ENCODE measurements at regions not wholly inside any gene's neighbourhood (a gene's known extent, or its start where the extent isn't known, plus 50 kb on each side); places are given as distances from the start of the nearest gene placed in this dataset.
"Not testable (repeated sequence)": the region's sequence is repeated elsewhere in the genome, so short reads cannot be mapped to it uniquely, and the experiment has no call there.

DNA sequence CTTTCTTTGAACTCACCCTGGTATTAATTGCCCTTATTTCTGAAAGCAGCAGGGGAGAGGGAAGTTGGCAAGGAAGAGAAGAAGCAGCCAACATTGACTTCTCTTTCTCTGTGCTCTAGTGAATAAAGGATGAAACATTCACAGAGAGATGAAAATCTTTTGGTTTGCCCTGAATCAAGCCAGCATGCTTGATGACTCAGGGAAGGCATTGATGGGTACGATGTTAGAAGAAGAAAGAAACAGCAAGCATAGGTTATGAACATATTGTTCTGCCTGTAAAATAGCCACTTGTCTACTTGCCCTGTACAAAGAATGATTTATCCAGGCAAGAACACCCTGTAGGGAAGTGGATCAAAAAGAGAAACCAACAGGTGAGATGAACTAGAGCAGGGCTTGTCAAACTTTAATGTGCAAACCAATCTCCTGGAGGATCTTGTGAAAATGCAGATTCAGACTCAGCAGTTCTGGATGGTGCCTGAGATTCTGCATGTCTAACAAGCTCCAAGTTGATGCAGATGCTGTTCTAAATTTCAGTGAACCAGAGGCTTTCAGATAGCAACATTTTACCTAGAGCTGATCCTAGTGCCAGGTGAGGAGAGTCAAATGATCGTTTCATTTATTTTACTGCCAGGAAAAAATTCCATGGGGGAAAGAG is 586.6 kb upstream of the TLE4 start:
- Histone ChIP-seq H3K27me3 (replicated peaks in 1 of 2; ENCODE audit: control insufficient read depth in 2 of 2, extremely low read depth in 1 of 2, insufficient read depth in 2 of 2, low read length in 1 of 2) (no peaks in the 10 kb centered on the region), H3K27ac (ENCODE audit: low read length) (no peak overlapping the region), H3K36me3 (ENCODE audit: control insufficient read depth in 2 of 2, extremely low read depth in 1 of 2, insufficient read depth in 1 of 2, low read length in 1 of 2) (no peaks in the 10 kb centered on the region), H3K9me3 (no peaks in the 10 kb centered on the region), H3K4me1 (ENCODE audit: control insufficient read depth in 1 of 2, extremely low read depth in 1 of 2, insufficient read depth in 2 of 2, low read length in 2 of 2) (no peaks in the 10 kb centered on the region), H3K4me3 (ENCODE audit: control insufficient read depth in 1 of 2, extremely low read depth in 1 of 2, low read length in 1 of 2) (no peak overlapping the region)
- H3K27ac Mint-ChIP-seq, result no peak overlapping the region
- H3K9me3 Mint-ChIP-seq, result peaks cover 0 to 5% (median 2%) of the 10 kb centered on the region in 3 donors
- ChIA-PET POLR2A (no interaction called here), CTCF (no interaction called here)
- H3K4me3 Mint-ChIP-seq, result no peak overlapping the region
- DNase-seq (no peak), ATAC-seq (replicated peaks in 1 of 4) (no peak)
- 60% methylated on average over 1 of the region's 2 CpGs for WGBS (ENCODE audit: insufficient coverage)
- no peaks in the 10 kb centered on the region for H3K36me3 Mint-ChIP-seq
- H3K27me3 Mint-ChIP-seq, result peaks cover 0 to 4% of the 10 kb centered on the region in 2 donors
- no peaks in the 10 kb centered on the region for H3K4me1 Mint-ChIP-seq

DNA sequence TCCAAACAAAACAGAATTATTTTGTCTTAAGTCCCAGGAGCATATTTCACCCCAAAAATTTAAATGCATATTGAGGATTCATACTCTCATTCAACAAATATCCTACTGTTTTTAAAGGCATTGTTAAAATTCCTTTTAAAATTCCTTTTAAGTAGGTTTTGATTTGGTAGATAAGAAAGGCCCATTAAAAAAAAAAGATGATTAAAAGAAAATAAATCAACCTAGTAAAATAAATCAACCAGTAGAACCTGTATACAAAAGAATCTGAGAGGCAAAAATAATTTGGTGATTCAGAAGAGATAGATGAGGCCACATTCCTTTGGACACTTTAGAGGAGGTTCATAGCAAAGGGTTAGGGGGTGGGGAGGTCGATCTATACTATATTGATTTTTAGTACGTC is 585.3 kb upstream of the TLE4 start:
- Histone ChIP-seq H3K9me3 (no peaks in the 10 kb centered on the region), H3K27me3 (replicated peaks in 1 of 2; ENCODE audit: control insufficient read depth in 2 of 2, extremely low read depth in 1 of 2, insufficient read depth in 2 of 2, low read length in 1 of 2) (no peaks in the 10 kb centered on the region), H3K36me3 (ENCODE audit: control insufficient read depth in 2 of 2, extremely low read depth in 1 of 2, insufficient read depth in 1 of 2, low read length in 1 of 2) (no peaks in the 10 kb centered on the region), H3K4me3 (ENCODE audit: control insufficient read depth in 1 of 2, extremely low read depth in 1 of 2, low read length in 1 of 2) (no peak overlapping the region), H3K4me1 (ENCODE audit: control insufficient read depth in 1 of 2, extremely low read depth in 1 of 2, insufficient read depth in 2 of 2, low read length in 2 of 2) (no peaks in the 10 kb centered on the region), H3K27ac (ENCODE audit: low read length) (no peak overlapping the region)
- H3K36me3 Mint-ChIP-seq, result no peaks in the 10 kb centered on the region
- H3K27me3 Mint-ChIP-seq, result peaks cover 0 to 4% of the 10 kb centered on the region in 2 donors
- ATAC-seq (replicated peaks in 1 of 4) (no peak), DNase-seq (no peak)
- H3K4me1 Mint-ChIP-seq, result no peaks in the 10 kb centered on the region
- H3K4me3 Mint-ChIP-seq, result no peak overlapping the region
- H3K9me3 Mint-ChIP-seq, result peaks cover 0 to 5% (median 2%) of the 10 kb centered on the region in 3 donors
- POLR2A ChIA-PET, result no interaction called here
- no CpG with 5 or more reads among the region's 2 CpGs for WGBS (ENCODE audit: insufficient coverage)
- CTCF ChIA-PET, result no interaction called here
- no peak overlapping the region for H3K27ac Mint-ChIP-seq

DNA sequence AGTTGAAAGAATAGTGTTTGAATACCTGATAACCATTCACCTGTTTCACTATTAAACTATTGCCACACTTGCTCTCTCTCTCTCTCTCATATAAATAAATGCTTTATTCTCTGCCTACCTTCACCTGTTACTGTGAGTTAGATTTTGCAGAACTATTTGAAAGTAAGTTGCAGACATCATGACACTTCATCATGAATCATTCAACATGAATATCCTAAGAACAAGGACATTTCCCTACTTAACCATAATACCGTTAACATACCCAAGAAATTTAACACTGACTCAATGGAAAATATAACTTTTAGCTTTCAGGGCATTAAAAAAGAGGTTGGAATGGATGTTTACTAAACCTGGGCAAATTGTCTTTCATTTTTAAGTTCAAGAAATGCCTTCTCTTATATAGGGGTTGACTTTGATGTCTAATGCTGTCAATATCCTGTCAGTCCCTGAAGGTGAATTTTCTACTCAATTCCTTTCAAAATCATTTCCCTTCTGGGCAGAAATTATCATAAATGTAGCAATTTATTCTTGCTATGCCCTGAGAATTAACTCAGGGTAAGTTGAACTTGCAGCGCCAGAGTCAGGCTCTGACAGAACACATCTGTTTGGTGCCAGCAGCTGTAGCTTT is 582.6 kb upstream of the TLE4 start:
- Histone ChIP-seq H3K9me3 (no peaks in the 10 kb centered on the region), H3K36me3 (ENCODE audit: control insufficient read depth in 2 of 2, extremely low read depth in 1 of 2, insufficient read depth in 1 of 2, low read length in 1 of 2) (no peaks in the 10 kb centered on the region), H3K27ac (ENCODE audit: low read length) (no peak overlapping the region), H3K4me3 (ENCODE audit: control insufficient read depth in 1 of 2, extremely low read depth in 1 of 2, low read length in 1 of 2) (no peak overlapping the region), H3K4me1 (ENCODE audit: control insufficient read depth in 1 of 2, extremely low read depth in 1 of 2, insufficient read depth in 2 of 2, low read length in 2 of 2) (no peaks in the 10 kb centered on the region), H3K27me3 (replicated peaks in 1 of 2; ENCODE audit: control insufficient read depth in 2 of 2, extremely low read depth in 1 of 2, insufficient read depth in 2 of 2, low read length in 1 of 2) (no peaks in the 10 kb centered on the region)
- no peak overlapping the region for H3K4me3 Mint-ChIP-seq
- no peak for DNase-seq
- no peak for ATAC-seq (replicated peaks in 1 of 4)
- no peaks in the 10 kb centered on the region for H3K4me1 Mint-ChIP-seq
- no peaks in the 10 kb centered on the region for H3K27me3 Mint-ChIP-seq
- ChIA-PET CTCF (no interaction called here), POLR2A (no interaction called here)
- H3K27ac Mint-ChIP-seq, result no peak overlapping the region
- H3K36me3 Mint-ChIP-seq, result no peaks in the 10 kb centered on the region
- no peaks in the 10 kb centered on the region for H3K9me3 Mint-ChIP-seq
- no CpG with 5 or more reads among the region's 2 CpGs for WGBS (ENCODE audit: insufficient coverage)

DNA sequence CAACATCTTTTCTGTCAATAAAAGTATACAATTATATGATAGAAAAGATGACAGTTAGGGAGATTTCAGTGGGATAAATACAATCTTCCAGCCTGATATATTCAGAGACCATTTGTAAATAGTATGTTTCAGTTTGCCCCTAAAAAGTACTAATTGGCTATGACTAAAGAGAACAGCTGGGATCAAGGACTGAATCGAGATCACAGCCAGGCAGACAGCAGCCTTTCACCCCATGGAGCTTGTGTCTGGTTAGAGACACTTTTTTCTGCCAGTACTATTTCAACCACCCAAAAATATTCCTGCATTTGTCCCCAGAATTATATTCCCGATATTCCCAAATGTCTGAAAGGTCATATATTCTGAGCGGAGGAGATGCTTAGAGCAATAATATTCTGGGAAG is 577.3 kb upstream of the TLE4 start:
- H3K4me1 Mint-ChIP-seq, result no peaks in the 10 kb centered on the region
- H3K27me3 ChIP-seq (replicated peaks in 1 of 2; ENCODE audit: control insufficient read depth in 2 of 2, extremely low read depth in 1 of 2, insufficient read depth in 2 of 2, low read length in 1 of 2), result no peaks in the 10 kb centered on the region

DNA sequence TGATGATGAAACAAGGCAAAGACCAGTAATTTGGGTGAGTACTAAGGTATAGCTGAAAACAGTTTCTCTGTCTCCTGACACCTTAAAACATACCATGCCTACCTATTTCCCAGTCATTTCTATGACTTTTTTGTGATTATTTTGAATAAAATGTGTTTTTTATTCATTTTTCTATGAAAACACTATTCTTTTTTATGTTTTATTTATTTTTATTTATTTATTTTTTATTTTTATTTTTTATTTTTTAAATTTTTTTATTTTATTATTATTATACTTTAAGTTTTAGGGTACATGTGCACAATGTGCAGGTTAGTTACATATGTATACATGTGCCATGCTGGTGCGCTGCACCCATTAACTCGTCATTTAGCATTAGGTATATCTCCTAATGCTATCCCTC is 576.8 kb upstream of the TLE4 start:
- ATAC-seq (replicated peaks in 1 of 4); H3K27ac ChIP-seq (ENCODE audit: low read length); H3K36me3 Mint-ChIP-seq; DNase-seq; H3K4me3 ChIP-seq (ENCODE audit: control insufficient read depth in 1 of 2, extremely low read depth in 1 of 2, low read length in 1 of 2); H3K4me1 Mint-ChIP-seq; H3K27ac Mint-ChIP-seq; H3K27me3 ChIP-seq (replicated peaks in 1 of 2; ENCODE audit: control insufficient read depth in 2 of 2, extremely low read depth in 1 of 2, insufficient read depth in 2 of 2, low read length in 1 of 2); H3K4me1 ChIP-seq (ENCODE audit: control insufficient read depth in 1 of 2, extremely low read depth in 1 of 2, insufficient read depth in 2 of 2, low read length in 2 of 2); H3K36me3 ChIP-seq (ENCODE audit: control insufficient read depth in 2 of 2, extremely low read depth in 1 of 2, insufficient read depth in 1 of 2, low read length in 1 of 2); H3K9me3 ChIP-seq; CTCF ChIA-PET; H3K27me3 Mint-ChIP-seq; POLR2A ChIA-PET; H3K9me3 Mint-ChIP-seq; H3K4me3 Mint-ChIP-seq: not testable (repeated sequence)
- no CpG with 5 or more reads among the region's 2 CpGs for WGBS (ENCODE audit: insufficient coverage)

More for the DNA sequence above, 577.3 kb upstream of the TLE4 start:
- no peak overlapping the region for H3K27ac Mint-ChIP-seq
- Histone ChIP-seq H3K36me3 (ENCODE audit: control insufficient read depth in 2 of 2, extremely low read depth in 1 of 2, insufficient read depth in 1 of 2, low read length in 1 of 2) (no peaks in the 10 kb centered on the region), H3K4me3 (ENCODE audit: control insufficient read depth in 1 of 2, extremely low read depth in 1 of 2, low read length in 1 of 2) (no peak overlapping the region), H3K27ac (ENCODE audit: low read length) (no peak overlapping the region), H3K9me3 (no peaks in the 10 kb centered on the region), H3K4me1 (ENCODE audit: control insufficient read depth in 1 of 2, extremely low read depth in 1 of 2, insufficient read depth in 2 of 2, low read length in 2 of 2) (no peaks in the 10 kb centered on the region)
- no peak for ATAC-seq (replicated peaks in 1 of 4)
- no peak overlapping the region for H3K4me3 Mint-ChIP-seq
- no CpG with 5 or more reads among the region's 3 CpGs for WGBS (ENCODE audit: insufficient coverage)
- H3K9me3 Mint-ChIP-seq, result peaks cover 0 to 2% (median 0%) of the 10 kb centered on the region in 3 donors
- ChIA-PET CTCF (no interaction called here), POLR2A (no interaction called here)
- no peak for DNase-seq
- peaks cover 0 to 1% of the 10 kb centered on the region in 2 donors for H3K27me3 Mint-ChIP-seq
- H3K36me3 Mint-ChIP-seq, result no peaks in the 10 kb centered on the region

DNA sequence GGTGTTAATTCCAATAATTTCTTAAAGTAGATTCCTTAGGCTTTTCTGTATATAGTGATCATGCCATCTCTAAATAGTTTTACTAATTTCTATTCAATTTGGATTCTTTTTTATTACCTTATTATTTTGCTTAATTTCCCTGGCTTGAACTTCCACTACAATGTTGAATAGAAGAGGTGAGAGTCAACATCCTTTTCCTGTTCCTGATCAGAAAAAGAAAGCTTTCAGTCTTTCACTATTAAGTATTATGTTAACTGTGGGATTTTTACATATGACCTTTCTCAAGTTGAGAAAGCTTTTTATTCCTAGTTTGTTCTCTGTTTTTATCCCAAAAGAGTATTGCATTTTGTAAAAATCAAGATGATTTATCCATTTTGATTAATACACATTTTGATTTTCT is 574.5 kb upstream of the TLE4 start:
- no peaks in the 10 kb centered on the region for H3K27me3 ChIP-seq (replicated peaks in 1 of 2; ENCODE audit: control insufficient read depth in 2 of 2, extremely low read depth in 1 of 2, insufficient read depth in 2 of 2, low read length in 1 of 2)
- CTCF ChIA-PET, result no interaction called here
- no peak for ATAC-seq (replicated peaks in 1 of 4)
- H3K4me1 Mint-ChIP-seq, result no peaks in the 10 kb centered on the region
- H3K36me3 Mint-ChIP-seq, result no peaks in the 10 kb centered on the region
- H3K27ac ChIP-seq (ENCODE audit: low read length), result no peak overlapping the region
- no peak for DNase-seq
- no peak overlapping the region for H3K4me3 ChIP-seq (ENCODE audit: control insufficient read depth in 1 of 2, extremely low read depth in 1 of 2, low read length in 1 of 2)
- H3K9me3 Mint-ChIP-seq, result peaks cover 0 to 4% (median 4%) of the 10 kb centered on the region in 3 donors
- H3K36me3 ChIP-seq (ENCODE audit: control insufficient read depth in 2 of 2, extremely low read depth in 1 of 2, insufficient read depth in 1 of 2, low read length in 1 of 2), result no peaks in the 10 kb centered on the region
- POLR2A ChIA-PET, result no interaction called here
- H3K4me1 ChIP-seq (ENCODE audit: control insufficient read depth in 1 of 2, extremely low read depth in 1 of 2, insufficient read depth in 2 of 2, low read length in 2 of 2), result no peaks in the 10 kb centered on the region
- no peaks in the 10 kb centered on the region for H3K9me3 ChIP-seq
- H3K4me3 Mint-ChIP-seq, result no peak overlapping the region
- peaks cover 0 to 3% of the 10 kb centered on the region in 2 donors for H3K27me3 Mint-ChIP-seq
- no peak overlapping the region for H3K27ac Mint-ChIP-seq

Data from T-cell (primary cell).